HG03039 (cell line): ENCODE measurements at regions not wholly inside any gene's neighbourhood (a gene's known extent, or its start where the extent isn't known, plus 50 kb on each side); places are given as distances from the start of the nearest gene placed in this dataset.

ENCODE experiments used
- ATAC-seq: cut with Tn5 transposase; IDR thresholded peaks from one replicate; pipeline ENCODE4 v1.9.1; 2021; ENCODE audit warnings: mild to moderate bottlenecking, moderate library complexity; ENCODE audit not compliant: unreplicated experiment

DNA sequence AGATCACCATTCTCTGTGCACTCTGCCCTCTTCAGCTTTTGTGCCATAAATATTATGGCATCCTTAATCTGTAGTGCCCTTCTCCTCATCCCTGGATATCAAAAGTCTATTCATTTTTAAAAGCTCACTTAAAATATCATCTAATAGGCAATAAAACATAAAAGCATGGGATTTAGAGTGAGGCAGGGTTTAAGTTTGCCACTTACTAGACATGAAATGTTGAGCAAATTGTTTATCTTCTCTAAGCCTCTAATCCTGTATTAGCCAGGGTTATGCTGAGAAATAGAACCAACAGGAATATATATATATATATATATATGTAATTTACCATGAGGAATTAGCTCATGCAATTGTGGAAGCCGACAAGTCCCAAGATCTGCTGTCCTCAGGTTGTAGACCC lies 472.4 kb upstream of the HS3ST1 start:
- no peak for ATAC-seq

DNA sequence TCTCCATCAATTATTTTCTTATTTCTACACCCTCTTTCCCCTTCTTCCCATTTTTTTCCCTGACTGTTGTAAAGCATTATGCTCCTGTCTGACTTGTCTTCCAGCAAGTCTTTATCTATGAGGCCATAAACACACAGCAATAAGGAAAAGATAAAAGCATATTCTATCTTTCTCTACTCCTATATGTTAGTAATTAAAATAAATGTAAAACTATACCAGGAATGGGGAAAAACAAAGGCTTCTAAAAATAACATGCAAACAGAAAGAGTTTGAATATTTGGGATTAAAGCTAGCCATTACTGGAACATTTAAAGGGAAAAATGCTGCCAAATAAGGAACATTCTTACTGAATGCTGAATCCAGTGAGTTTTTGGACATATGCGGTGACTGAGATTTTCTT lies 471.7 kb upstream of the HS3ST1 start:
- ATAC-seq, result no peak

DNA sequence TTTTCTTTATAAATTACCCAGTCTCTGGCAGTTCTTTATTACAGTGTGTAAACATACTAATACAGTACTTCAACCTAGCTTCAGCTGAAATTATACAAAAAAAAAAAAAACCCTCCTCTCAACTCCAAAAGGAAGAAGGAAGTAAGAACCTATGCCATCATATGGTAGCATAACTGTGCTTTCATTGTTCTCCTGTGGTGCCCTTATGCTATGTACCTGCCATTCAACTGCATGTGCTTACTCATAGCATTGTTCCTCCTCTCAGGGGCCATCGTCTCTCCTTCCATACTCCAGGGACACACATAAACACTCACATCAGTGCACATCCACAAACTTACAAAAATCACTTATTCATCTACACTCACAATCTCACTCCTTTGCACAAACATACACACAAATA lies 470.1 kb upstream of the HS3ST1 start:
- no peak for ATAC-seq

DNA sequence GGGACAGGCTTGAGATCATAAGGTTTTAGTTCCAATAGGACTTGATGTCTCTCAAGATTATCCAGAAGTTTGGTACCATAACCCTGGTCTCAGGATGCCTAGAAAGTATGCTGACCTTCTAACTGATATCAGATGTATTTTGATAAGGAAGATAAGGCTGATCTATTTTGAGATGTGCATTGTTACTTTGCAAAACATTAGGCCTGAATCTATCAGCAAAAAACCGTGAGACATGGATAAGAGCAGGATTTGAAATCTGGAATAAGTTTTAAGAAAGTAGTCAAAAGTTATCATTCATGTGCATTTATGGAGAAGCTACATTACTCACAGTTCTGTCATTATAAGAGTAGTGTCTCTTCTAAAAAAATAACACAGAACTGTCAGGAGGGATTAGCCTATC lies 467.1 kb upstream of the HS3ST1 start:
- ATAC-seq, result no peak

DNA sequence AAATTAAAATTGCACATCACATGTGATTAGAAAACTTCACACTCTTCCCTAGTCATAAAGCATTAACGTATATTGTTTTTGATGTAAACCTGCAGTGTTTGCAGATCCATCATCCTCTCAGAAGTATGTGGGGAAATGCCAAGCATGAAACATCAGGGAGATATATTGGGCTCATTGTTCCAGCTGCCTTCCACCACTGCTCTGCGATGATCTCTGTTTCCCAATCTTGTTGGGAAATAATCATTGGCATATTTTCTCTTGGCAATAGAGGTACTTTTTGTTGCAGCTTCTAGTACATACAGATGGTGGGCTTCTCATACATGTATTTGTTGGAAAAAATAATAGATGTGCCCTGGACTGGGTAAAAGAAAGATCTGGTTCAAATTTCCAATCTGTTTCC lies 466.3 kb upstream of the HS3ST1 start:
- no peak for ATAC-seq

DNA sequence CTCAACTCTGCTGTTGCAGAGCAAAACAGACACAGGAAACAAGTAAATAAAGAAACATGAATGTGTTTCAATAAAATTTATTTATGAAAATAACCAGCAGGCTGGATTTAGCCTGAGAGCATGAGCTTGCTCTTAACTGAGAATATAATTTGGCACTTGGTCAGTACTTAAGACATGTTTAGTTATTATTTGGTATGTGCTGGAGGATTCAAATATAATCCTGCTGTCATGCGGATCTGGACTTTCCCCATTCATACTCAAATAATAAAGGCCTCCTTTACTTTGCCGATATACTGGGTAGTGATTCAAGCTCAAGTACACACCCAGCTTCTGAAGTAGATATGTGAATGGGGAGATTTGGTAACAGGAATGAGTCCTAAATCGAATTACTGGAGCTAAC lies 465.5 kb upstream of the HS3ST1 start:
- ATAC-seq, result no peak

DNA sequence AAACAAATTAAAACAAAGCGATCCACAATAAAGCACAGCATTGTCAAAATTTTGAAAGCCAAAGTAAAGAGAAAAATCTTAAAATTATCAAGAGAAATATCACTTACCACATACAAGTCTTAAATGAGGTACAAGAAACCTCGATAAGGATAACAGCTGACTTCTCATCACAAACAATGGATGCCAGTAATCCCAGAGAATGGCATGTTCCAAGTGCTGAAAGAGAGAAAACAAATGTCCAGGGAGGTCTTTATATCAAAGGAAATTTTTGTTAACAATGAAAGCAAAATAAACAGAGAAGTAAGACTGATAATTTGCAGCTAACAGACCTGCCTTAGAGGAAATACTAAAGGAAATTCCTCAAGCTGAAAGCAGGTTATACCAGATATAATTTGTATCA lies 460.4 kb upstream of the HS3ST1 start:
- ATAC-seq, result no peak

DNA sequence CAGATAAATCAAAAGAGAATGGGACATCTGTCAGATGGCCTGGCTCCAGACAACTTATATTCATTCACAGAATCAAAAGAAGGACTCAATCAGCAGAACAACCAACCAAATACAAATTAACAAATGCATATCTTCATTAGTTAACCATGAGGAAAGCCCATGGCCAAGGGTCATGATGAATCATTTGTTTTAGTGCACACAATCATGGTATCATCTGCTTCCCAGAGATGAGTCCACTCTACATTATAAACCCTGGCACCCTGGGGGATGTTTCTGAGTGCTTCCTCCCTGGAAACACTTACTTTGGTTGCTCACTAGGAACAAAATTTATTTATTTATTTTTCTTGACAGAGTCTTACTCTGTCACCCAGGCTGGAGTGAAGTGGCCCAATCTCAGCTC lies 453.3 kb upstream of the HS3ST1 start:
- no peak for ATAC-seq

DNA sequence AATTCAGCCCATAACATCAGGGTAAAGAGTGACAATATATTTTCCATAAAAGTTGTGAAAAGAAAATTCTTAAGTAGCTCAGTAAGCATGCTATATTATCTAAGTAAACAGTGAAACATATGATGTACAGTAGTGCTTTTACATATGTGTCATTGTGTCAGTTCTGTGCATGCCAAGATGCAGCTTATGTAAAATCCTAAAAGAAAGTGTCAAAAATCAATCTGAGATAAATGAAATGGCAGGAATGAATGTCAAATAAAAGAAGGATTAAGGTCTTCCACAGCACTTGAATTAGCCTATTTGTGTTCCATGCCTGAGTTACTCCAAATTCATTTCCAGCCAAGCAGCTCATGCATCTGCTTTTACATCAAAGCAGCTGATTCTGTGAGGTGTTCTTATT lies 452.7 kb upstream of the HS3ST1 start:
- ATAC-seq, result no peak

DNA sequence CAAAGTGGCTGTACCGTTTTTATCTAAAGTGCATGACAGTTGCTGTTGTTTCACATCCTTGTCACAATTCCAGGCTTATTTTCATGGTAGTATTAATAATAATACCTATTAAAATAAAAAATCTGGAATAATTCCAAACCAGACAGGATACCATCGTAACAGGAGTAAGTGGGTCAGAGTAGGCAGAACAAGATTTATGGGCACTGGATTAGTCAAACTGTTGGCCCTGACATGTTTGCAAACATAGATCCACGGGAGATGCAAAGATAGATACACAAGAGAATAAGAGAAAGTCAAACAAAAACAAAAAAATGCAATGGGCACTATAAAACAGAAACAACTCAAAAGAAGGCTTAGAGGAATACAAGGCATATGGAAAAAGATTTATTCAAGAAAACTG lies 449.5 kb upstream of the HS3ST1 start:
- ATAC-seq, result no peak

DNA sequence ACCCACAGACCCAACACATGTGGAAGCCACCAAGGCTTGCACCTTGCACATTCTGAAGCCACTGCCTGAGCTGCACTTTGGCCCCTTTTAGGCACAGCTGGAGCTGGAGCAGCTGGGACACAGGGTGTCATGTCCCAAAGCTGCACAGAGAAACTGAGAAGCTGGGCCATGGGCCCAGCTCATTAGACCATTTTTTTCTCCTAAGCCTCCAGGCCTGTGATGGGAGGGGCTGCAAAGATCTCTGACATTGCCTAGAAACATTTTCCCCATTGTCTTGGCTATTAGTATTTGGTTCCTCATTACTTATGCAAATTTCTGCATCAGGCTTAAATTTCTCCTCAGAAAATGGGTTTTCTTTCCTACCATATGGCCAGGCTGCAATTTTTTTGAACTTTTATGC lies 447.4 kb upstream of the HS3ST1 start:
- no peak for ATAC-seq

DNA sequence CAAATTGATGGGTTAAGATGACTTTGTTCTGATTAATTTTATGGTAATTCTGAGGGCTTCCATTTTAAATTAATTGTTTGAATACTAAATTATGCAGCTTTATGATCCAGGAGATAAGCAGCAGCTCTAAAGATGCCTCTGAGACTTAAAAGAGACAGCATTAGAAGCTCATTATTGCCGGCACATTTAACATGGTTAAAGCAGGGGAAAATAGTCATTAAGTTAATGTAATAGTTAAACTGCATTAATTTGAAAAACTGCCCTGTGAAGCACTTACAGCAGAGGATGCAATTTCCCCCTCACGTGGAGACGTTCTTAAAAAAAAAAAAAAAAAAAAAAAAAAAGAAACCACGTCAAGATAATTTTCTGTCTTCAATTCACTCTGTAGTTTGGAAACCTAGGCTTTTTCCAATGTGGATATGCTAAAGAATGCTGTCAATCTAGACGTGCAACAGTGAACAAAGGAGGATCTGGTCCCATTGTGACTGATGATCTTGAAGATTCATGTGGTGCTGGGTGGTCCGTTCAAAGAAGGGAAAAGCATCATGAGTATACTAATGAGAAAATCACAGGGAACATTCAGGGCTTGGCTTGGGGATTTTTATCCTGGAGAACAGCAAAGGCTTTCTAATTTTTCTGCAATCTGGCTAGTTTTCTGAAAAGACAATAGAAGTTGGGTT lies 440.6 kb upstream of the HS3ST1 start:
- no peak for ATAC-seq

DNA sequence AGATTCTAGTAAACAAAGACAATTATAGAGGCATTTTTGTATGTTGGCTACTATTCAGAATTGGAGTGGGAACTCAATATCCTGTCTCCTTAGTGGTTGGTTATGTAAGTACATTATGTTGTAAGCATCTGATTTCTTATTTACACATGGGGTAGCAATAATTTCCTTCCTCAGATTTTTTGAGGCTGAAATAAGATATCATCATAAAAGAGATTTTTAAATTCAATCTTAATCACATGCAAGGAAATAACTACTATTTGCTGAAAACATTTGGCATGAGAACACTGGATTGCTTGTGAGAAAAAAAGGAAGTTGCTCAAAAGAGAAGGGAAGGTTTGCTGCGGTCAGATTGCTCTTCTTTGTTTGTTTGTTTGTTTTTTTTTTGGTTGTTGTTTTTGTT lies 437.7 kb upstream of the HS3ST1 start:
- ATAC-seq, result no peak

DNA sequence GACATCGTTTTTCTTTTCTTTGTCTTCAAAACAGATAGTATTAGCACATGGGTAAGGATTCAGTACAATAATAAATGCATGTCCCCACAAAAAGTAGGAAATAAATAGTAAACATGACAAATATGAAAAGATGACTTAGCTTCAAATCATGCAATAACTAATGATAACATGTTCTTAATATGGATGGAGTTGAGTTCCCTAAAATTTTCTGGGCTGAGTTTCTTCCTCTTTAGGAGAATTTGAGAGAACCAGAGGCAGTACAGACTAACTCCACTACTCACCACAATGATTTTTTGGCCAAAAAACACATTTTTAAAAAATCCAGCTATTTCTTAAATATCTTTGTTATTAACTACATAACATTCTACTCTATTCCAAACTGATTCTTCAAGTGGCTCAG lies 432.3 kb upstream of the HS3ST1 start:
- ATAC-seq, result no peak

DNA sequence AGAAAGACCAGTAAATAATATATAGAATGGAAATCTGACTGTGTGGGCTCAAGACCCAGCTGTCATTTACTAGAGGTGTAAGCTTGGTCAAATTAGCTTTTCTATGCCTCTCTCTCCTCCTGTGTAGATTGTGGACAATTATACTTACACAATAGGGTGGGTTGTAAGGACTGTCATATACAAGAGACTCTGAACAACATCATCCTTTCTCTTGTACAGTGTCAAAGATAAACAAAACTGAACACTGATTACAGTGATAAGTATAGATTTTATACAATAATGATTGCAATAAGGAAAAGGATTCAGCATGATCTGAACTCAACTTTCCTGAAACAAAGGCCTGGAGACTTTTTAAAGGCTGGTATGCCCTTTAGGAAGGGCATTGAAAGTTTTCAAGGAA lies 429.2 kb upstream of the HS3ST1 start:
- ATAC-seq, result no peak

DNA sequence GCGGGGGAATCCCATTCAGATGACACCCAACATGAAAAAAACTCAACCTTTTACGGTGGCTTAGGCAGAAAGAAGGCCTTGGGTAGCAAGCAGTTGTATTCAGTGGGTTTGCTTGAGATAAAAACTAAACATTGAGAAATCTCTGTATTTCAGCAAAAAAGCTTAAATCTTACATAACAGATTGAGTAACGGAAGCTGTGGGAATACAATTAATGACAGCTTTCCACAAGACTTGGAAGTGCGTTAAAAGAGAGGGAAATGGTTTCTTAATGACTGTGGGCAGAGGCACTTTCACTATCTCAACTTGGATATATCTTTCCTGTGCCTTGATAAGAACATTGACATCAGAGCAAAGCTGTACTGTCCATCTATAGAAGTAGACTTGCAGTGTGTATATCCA lies 418.5 kb upstream of the HS3ST1 start:
- no peak for ATAC-seq

DNA sequence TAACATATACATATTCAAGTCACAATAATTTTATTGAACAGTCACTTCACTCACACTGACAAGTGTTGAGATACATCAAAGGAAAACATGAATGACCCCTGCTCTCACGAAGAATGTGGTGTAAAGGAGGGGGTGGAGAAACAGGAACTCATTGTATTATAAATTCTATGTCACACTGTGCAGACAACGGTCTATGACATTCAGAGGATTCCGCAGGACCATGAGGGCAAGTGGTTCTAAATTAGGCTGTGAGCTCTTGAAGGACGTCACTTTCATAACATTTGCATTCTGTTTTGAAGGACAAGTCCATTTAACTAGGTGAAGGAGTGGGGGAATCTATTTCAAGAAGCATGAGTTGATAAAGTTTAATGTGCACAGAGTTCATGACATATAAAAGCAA lies 415.2 kb upstream of the HS3ST1 start:
- no peak for ATAC-seq

DNA sequence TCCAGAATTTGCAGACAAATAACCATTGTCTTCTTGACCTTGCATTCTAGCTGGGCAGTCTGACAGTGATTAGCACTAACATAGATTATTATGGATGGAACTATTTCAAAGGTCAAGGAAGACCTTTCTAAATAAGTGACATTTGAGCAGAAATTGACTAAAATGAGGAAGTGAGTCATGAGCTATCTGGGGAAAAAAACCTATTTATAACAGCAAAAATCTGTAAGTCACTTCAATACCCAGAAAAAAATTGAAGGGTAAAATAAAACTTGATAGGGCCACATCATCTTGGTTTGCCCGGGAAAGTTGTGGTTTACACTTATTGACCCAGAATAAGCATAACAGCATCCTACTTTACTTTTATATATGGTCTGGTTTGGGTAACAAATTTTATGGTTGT lies 414.6 kb upstream of the HS3ST1 start:
- no peak for ATAC-seq

DNA sequence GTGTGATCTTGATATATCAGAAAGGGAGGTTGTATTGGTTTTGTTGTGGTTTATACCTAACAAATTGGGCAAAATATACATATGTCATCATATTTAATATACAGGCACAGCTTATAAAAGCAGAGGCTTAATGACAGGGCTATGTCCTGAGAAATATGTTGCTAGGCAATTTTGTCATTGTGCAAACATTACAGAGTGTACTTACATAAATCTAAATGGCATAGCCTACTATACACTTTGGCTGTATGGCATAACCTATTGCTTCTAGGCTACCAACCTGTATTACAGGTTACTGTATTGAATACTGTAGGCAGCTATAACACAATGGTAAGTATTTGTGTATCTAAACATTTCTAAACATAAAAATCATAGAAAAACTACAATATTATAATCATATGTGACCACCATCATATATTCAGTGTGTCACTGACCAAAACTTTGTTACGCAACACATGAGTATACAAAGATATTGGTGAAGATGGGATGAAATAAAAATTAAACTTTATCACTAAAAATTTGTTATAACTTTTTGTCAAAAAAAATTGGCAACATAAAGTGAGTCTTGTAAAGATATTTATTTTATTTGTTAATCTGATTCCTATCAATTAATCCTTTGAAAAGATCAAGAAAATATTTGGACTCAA lies 414.0 kb upstream of the HS3ST1 start:
- no peak for ATAC-seq

DNA sequence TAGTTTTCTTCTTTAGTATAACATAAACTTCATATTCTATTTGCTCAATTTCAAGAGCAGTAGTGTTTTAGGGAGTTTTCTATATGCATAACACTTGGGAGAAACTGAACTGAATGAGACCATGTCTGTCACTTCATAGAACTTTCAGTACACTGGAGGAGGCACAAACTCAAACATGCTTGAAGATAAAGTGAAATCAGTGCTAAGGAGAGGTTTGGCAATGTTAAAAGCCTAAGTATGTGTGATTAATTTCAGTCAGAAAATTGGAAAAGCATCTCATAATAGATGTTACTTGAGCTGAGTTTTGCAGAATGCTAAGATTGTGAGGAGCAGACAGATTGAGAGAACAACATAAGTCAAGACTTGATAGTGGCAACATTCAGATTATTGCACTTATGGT lies 411.2 kb upstream of the HS3ST1 start:
- no peak for ATAC-seq

DNA sequence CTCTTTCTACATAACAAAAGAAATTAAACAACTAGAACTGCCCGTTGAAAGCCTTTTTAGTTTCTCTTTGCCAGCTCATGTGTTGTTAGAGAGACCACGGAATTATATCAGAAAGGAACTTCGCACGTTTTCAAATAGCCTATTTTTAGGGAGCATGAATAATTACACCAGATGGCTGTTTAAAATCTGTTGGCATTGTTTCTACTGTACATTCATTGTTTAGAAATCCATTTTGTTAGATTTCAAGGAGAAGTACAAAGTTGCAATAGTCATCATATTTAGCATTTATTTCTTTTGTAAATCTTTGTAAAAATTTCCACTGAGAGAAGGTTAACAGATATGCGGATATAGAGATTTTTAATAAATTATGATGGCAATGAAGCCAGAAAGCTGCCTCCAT lies 403.0 kb upstream of the HS3ST1 start:
- ATAC-seq, result no peak

DNA sequence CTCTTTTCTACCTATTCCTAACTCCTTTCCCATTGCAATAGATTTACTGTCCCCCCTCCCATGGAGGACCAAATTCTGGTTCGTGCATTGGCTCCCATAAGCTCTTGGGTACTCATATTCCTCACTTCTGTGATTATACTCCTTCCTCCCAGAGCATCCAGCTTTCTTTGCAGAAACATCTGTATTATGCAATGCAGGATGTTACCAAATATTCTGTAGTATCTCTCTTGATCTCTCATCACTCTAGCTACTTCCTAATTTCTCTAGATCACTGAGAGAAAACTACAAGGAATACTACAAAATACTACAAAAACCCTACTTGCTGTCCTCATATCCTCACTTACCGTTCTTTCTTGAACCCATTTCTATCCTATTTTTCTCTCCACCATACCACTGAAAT lies 395.9 kb upstream of the HS3ST1 start:
- ATAC-seq, result no peak

DNA sequence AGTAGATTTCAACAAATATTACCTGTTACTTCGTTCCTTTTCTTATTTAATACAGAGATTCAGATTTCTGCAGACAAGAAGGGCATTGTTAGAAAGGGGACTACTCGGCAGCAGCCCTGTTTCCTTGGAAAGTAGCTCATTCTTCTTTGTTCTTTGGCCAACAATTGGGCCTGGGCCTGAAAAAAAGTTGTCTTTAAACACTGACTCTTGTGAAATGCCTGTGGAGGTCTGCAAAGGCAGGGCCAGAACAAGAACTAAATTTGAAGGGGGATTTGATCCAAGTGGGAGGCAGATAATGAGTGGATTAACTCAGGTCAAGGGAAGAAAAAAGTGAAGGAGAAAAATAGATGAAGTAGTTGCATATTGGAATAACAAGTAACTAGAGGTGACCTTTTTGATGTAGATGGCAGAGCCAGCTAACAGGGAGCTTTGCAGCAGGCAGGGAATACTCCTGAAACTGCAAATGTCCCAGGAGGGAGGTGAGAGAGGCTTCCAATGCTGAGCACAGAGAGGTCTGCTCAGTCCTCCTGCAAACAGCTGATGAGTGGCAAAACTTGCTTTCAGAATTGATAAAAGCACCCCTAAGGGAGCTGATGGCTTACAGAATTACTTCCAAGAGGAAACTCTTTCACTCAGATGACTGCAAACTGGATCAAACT lies 393.2 kb upstream of the HS3ST1 start:
- no peak for ATAC-seq
